Adrenal gland (tissue), 5 donors: ENCODE measurements at regions not wholly inside any gene's neighbourhood (a gene's known extent, or its start where the extent isn't known, plus 50 kb on each side); places are given as distances from the start of the nearest gene placed in this dataset.

Experiments used
- POLR2A ChIP-seq, 2 donors: fragments of 450-650 bp; IDR thresholded peaks; one replicate each; pipeline ENCODE4 v1.6.1; 2017; ENCODE audit warnings: antibody characterized with exemption in 2 of 2, mild to moderate bottlenecking in 2 of 2, moderate library complexity in 1 of 2
- TF ChIP-seq, protein P1 (sequence below), 6 experiments: fragments of 450-650 bp in 4 of 6; fragments of 200-600 bp in 2 of 6; sonication (generic) in 1 of 6; IDR thresholded peaks; 1 replicate in 5 of 6; 2 replicates in 1 of 6; pipeline versions ENCODE4 v1.5.1 to v1.8.0; 2016 to 2021; ENCODE audit warnings: antibody characterized with exemption in 6 of 6, mild to moderate bottlenecking in 2 of 6, moderate library complexity in 1 of 6
- donor health status: DM: no; HTN: no; CAD: no.

DNA sequence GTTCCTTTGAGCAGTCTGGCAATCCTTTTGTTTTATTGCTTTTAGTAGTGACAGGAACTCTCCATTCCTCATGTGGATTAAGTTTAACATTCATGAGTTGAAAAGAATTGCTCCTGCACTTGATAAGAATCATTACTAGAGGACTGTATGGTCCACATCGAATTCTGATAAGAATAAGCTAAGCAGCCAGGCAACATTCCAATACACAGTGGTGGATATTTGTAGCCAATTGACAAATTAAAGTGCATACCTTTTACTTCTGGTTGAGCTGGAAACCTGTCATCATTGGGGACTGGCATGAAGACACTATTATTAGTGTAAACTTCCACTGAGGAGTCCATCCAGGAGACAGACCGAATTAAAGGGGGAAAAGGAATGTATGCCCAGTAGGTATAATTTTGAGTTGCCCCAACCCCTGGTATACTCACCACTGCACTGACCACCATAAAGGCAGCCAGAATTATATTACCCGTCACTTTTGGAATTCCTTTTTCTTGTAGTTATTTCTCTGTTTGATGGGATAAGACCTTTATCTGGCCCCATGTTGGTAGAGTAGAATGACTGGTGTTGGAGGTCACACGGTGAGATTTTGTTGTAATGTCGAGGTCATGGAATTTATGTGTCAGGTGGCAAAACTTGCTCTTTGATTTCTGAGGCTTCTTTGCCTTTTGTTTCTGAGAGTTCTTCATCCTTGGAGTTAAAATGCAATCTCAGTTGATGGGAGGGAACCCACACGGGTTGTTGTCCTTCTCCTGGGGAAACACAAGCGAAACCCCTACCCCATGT lies 72.1 kb upstream of the ARL4D start:
- TF ChIP-seq, protein P1, sequence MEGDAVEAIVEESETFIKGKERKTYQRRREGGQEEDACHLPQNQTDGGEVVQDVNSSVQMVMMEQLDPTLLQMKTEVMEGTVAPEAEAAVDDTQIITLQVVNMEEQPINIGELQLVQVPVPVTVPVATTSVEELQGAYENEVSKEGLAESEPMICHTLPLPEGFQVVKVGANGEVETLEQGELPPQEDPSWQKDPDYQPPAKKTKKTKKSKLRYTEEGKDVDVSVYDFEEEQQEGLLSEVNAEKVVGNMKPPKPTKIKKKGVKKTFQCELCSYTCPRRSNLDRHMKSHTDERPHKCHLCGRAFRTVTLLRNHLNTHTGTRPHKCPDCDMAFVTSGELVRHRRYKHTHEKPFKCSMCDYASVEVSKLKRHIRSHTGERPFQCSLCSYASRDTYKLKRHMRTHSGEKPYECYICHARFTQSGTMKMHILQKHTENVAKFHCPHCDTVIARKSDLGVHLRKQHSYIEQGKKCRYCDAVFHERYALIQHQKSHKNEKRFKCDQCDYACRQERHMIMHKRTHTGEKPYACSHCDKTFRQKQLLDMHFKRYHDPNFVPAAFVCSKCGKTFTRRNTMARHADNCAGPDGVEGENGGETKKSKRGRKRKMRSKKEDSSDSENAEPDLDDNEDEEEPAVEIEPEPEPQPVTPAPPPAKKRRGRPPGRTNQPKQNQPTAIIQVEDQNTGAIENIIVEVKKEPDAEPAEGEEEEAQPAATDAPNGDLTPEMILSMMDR (IDR thresholded peaks at IDR 0.05): no peak
- TF ChIP-seq POLR2A (IDR thresholded peaks at IDR 0.05): no peak
